IPS-NIHi11 (cell line): ENCODE measurements at regions not wholly inside any gene's neighbourhood (a gene's known extent, or its start where the extent isn't known, plus 50 kb on each side); places are given as distances from the start of the nearest gene placed in this dataset.
"Not testable (repeated sequence)": the region's sequence is repeated elsewhere in the genome, so short reads cannot be mapped to it uniquely, and the experiment has no call there.

Experiments used
- DNase-seq: peaks from one replicate; pipeline ENCODE4 v3.0.0; 2012; ENCODE audit warnings: mixed read lengths, low spot score

GRCh38 chr1:195197116-195197515 is 1411.1 kb downstream of the KCNT2 start:
- no peak for DNase-seq

DNA sequence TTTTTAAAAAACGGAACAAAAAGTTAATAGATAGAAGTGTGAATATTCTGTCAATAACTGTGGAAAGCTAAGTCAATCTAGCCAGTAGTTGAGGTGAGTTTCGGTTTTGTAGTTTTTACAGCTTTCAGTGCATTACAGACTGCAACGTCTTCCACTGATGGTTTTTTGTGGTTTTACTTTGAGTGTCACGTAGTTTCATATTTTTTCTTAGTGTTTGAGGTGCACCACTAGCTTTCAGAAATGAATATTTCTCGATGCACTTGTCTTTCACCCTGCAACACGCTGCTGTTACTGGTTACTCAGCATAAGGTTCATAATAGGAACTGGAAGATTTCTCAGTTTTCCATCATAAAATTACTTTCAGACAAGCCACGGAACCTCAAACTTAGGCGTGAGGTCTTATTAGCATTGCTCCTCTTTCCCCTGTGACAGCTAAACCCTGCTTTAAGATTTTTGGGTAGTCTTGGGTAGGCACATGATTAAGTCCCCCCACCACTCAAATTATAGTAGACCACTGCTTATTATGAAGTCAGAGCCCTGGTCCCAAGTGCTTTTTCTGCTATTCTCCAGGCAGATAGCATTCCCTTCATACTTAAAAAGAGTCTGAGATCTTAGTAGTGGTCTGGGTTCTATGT is 1412.7 kb downstream of the KCNT2 start:
- no peak for DNase-seq

DNA sequence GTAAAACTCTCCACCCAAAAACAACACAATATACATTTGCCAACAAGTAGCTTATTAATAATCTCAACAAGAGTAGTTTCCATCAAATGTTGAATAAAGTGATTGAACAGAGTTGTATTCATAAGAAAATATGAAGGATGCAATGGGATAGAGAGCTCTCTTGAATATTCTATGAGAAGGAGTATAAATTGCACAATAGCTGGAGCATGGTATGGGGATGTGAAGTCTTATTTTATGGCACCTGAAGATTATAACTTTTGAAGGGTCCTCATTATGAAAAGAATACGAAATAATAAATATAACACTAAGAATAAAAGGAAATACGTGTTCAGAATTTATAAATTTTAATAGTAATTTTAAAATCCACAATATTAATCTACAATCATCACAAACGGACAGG is 1415.1 kb downstream of the KCNT2 start:
- no peak for DNase-seq

- no peak for DNase-seq
Measured at GRCh38 chr1:195188821-195189220, 1419.4 kb downstream of the KCNT2 start.

GRCh38 chr1:195186544-195186943 is 1421.7 kb downstream of the KCNT2 start:
- no peak for DNase-seq

GRCh38 chr1:195185736-195186135 is 1422.5 kb downstream of the KCNT2 start:
- DNase-seq, result no peak

GRCh38 chr1:195185321-195185720 is 1422.9 kb downstream of the KCNT2 start:
- no peak for DNase-seq

- peak; percentile 9 for DNase-seq
Measured at GRCh38 chr1:195173753-195174152, 1434.5 kb downstream of the KCNT2 start.

DNA sequence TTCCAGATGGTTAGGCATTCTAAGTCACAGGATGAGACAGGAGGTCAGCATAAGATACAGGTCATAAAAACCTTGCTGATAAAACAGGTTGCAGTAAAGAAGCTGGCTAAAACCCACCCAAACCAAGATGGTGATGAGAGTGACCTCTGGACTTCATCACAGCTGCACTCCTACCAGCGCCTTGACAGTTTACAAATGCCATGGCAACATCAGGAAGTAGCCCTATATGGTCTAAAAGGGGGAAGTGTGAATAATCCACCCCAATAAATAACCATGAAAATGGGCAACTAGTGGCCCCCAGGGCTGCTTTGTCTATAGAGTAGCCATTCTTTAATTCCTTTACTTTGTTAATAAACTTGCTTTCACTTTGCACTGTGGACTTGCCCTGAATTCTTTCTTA is 1448.4 kb downstream of the KCNT2 start:
- DNase-seq, result not testable (repeated sequence)

GRCh38 chr1:195158091-195158490 is 1450.1 kb downstream of the KCNT2 start:
- DNase-seq, result peak; percentile 7

GRCh38 chr1:195153107-195153506 is 1455.1 kb downstream of the KCNT2 start:
- no peak for DNase-seq

DNA sequence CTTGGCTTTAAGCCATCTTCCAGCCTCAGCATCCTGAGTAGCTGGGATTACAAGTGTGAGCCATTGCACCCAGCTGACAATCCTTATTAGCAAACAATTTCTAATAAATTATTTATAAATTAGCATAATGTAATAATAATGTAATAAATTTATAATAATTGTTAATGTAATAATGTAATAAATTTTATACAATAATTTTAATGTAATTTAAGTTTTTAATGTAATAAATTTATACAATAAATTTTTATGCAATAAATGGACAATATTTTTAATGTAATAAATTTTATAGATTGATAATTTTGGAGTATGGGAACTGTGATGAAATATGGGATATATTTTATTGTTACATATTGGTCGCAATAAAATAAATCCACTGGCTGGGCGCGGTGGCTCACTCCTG is 1457.5 kb downstream of the KCNT2 start:
- DNase-seq, result no peak

DNA sequence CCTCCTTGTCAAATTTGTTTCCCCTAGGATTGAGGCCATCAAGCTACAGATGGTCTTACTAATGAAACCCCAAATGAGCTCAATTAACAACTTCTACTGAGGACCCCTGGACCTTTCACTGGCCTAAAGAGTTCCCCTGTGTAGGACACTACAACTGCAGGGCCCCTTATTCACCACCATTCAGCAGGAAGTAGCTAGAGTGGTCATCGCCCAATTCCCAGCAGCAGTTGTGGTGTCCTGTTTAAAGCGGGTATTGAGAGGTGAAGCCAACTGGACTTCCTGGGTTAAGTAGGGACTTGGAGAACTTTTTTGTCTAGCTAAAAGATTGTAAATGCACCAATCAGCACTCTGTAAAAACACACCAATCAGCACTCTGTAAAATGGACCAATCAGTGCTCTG is 1466.9 kb downstream of the KCNT2 start:
- DNase-seq, result no peak

GRCh38 chr1:195130598-195130997 is 1477.6 kb downstream of the KCNT2 start:
- no peak for DNase-seq

GRCh38 chr1:195122497-195122896 is 1485.7 kb downstream of the KCNT2 start:
- DNase-seq, result no peak

GRCh38 chr1:195113471-195113870 is 1494.8 kb downstream of the KCNT2 start:
- DNase-seq, result peak; percentile 10

DNA sequence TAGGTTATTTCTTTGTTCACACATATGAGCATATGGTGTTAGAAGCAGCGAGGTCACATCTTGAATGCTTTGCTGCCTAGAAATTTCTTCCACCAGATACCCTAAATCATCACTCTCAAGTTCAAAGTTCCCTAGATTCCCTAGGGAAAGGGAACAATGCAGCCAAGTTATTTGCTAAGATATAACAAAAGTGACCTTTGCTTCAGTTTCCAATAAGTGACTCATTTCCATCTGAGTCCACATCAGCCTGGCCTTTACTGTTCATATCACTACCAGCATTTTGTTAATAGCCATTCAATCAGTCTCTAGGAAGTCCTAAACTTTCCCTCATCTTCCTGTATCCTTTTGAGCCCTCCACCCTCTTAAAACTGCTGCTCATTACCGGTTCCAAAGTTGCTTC is 1502.5 kb downstream of the KCNT2 start:
- DNase-seq, result no peak

- DNase-seq, result no peak
Measured at GRCh38 chr1:195105281-195105680, 1503.0 kb downstream of the KCNT2 start.

DNA sequence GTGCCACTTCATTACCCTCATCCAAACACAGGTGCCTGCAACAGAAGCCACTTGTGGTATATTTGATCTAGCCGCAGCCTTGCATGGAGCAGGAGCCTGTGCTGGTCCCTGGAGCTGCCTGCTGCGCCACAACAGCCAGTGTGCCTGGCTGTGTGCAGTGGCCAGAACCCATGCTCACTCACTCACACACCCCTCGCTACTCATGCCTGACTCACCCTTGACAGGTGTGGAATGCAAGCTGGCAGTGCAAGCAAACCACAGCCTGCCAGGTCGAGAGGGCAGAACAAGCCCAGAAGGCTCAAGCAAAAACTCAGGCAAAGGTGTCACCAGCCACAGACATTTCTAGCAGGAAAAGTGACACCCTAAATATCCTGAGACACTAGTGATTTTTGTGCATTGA is 1510.9 kb downstream of the KCNT2 start:
- no peak for DNase-seq

- peak; percentile 6 for DNase-seq
Measured at GRCh38 chr1:195096051-195096521, 1512.2 kb downstream of the KCNT2 start.

DNA sequence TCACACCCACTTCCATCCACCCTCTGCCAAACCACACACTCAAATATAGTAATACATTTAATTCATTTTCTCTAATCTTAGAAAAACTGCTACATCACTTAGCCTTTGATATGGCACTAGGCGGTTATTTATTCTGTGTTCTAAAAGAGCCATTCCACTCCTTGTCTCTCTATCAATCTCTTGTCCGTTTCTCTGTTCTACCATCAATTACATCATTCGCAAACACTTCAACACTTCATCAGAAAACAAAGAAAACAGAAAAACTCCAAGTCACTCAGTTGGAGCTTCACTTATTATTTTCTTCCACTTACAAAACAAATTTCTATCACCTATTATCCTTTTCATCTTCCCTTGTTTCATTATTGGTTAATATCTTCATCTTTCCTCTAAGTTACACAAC is 1523.0 kb downstream of the KCNT2 start:
- DNase-seq, result no peak

DNA sequence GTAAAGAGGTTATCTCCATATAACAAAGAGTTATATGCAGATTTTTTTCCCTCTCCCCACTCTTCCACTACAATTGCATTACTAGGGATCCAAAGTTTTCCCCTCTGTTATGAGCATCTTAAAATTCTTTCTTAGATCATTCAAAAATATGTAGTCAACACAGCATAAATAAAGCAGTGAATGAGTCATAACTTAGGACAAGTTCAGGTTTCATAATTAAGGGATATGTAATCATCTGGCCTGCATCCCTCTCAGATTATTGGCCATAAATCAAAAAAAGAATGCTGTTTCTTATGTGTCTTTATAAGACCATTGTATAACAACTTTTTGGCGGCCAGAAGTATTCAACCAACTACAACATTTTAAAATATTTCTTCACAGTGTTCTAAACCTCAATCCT is 1526.1 kb downstream of the KCNT2 start:
- DNase-seq, result no peak

DNA sequence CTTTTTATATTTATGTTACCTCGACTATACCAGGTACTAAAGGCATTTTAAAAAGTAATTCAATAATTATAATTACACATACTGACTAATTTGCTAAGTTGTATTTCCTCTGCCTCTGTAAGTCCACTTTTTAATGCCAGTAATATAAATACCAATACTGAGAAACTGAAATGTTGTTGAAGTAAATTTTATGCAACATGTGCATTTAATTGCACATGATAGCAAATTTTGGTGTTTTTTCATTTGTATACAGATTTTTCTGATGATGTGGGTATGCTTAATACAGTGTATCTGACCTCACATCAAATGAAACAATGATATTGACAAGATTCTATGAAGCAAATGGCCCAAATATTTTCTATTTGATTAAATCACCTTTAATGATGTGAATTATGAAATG is 1531.6 kb downstream of the KCNT2 start:
- DNase-seq, result no peak

DNA sequence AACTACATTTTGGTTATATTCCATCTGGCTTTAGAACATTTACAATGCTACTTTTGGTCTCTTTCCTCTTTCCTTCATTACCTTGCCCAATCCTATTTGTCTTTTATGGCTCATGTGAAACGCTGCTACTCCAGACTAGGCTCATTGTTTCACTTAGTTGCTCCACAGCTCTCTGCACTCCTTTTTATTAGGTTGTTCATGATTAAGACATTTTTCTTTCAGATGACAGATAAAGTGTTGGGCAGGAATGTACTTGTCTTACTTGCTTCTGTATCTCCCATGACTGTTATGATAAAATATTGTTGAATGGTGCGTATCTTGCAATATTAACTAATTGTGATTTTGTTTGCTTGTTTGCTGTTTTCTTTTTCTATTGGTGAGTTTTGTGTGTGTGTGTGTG is 1532.3 kb downstream of the KCNT2 start:
- DNase-seq, result no peak

DNA sequence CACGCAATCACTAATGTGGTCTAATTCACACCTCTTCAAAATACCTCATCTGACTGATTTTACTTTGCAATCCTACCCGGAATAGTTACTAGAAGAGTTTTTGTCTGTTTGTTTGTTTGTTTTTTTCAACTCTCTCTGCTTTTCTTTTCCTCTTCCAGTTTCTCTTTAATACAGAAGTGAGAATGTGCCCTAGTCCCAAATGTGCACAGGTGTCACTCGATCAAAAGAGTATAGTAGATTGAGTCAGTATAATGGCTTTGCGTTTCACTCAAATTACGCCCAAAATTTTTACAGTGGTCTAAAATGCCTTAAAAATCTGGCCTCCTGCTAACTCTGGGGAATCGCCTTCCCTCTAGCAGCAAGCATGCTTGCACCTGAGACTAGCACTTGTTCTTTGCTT is 1536.8 kb downstream of the KCNT2 start:
- no peak for DNase-seq
